GM06990 (cell line): ENCODE measurements at regions not wholly inside any gene's neighbourhood (a gene's known extent, or its start where the extent isn't known, plus 50 kb on each side); places are given as distances from the start of the nearest gene placed in this dataset.

Experiments
- DNase-seq: peaks from one replicate; pipeline ENCODE4 v3.0.0-alpha.2; 2011; ENCODE audit not compliant: insufficient read length; ENCODE audit errors: extremely low read depth
- H3K27me3 ChIP-seq: replicated peaks from 2 replicates; pipeline ENCODE4 v1.6.0; 2011; ENCODE audit warnings: low read length; ENCODE audit not compliant: control insufficient read depth, insufficient read depth
- H3K36me3 ChIP-seq: 2 replicates; pipeline ENCODE4 v1.5.1; 2011; ENCODE audit warnings: low read length; ENCODE audit not compliant: control insufficient read depth, insufficient read depth
- H3K4me3 ChIP-seq: replicated peaks from 2 replicates; pipeline ENCODE4 v1.5.1; 2011; ENCODE audit warnings: low read depth, mild to moderate bottlenecking, control low read depth, low read length
- CTCF ChIP-seq: IDR thresholded peaks from 2 replicates; pipeline ENCODE4 v1.5.1; 2011; ENCODE audit warnings: low read length, control low read depth, mild to moderate bottlenecking, inconsistent platforms; ENCODE audit not compliant: insufficient read depth, poor library complexity, severe bottlenecking

DNA sequence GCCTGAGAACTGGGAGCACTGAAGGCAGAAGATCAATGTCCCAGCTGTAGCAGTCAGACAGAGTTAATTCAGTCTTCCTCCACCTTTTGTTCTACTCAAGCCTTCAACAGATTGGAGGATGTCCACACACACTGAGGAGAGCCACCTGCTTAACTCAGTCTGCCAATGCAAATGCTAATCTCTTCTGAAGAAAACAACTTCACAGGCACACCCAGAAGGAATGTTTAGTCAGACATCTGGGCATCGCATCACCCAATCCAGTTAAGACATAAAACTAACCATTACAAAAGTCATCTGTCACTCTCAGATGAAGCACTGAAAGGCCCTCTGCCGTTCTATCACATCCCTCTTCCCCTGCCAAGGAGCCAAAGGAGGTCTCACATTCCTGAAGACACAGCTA, 173.7 kb downstream of the CENPC start:
- Histone ChIP-seq H3K36me3 (no peaks in the 10 kb centered on the region), H3K27me3 (no peaks in the 10 kb centered on the region), H3K4me3 (no peak overlapping the region)
- no peak for DNase-seq
- TF ChIP-seq CTCF = no peak

DNA sequence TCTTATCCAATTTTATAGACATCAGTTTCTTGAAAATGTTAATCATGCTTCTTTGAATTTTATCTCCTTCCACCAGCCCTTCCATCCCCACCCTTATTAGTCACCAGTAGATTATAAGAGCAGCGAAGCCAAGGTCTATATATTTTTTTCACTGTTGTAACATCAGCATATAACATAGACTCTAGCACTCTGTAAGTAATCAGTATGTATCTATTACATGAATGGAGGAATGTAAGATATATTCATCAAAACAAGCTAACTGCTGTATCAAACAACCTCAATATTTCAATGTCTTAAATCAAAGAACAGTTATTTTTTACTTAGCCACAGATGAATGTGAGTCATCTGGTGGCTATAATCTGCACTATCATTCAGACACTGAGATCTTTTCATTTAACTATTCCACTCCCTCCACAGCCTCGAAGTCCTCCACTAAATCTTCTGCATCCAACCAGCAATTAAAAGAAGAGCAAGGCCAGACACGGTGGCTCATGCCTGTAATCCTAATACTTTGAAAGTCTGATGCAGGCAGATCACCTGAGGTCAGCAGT, 178.9 kb downstream of the CENPC start:
- TF ChIP-seq CTCF = no peak
- Histone ChIP-seq H3K36me3 (no peaks in the 10 kb centered on the region), H3K4me3 (no peak overlapping the region), H3K27me3 (no peaks in the 10 kb centered on the region; the same call in 1 of the 2 replicates)
- no peak for DNase-seq

- H3K4me3 ChIP-seq = no peak overlapping the region
- no peak for DNase-seq
- H3K36me3 ChIP-seq = no peaks in the 10 kb centered on the region
- no peaks in the 10 kb centered on the region; the same call in 1 of the 2 replicates for H3K27me3 ChIP-seq
- no peak for TF ChIP-seq CTCF
Measured at GRCh38 chr4:67365661-67366245, 179.6 kb downstream of the CENPC start.

- H3K27me3 ChIP-seq = no peaks in the 10 kb centered on the region
- no peak for TF ChIP-seq CTCF
- DNase-seq = no peak
- H3K36me3 ChIP-seq = no peaks in the 10 kb centered on the region
- H3K4me3 ChIP-seq = no peak overlapping the region
Measured at GRCh38 chr4:67355806-67356205, 189.5 kb downstream of the CENPC start.

GRCh38 chr4:67346654-67347053, 198.6 kb downstream of the CENPC start:
- no peak for DNase-seq
- no peaks in the 10 kb centered on the region for H3K27me3 ChIP-seq
- H3K36me3 ChIP-seq = no peaks in the 10 kb centered on the region
- H3K4me3 ChIP-seq = no peak overlapping the region
- TF ChIP-seq CTCF = no peak
